Retinal pigment epithelial cell (primary cell): ENCODE measurements at regions not wholly inside any gene's neighbourhood (a gene's known extent, or its start where the extent isn't known, plus 50 kb on each side); places are given as distances from the start of the nearest gene placed in this dataset.

Experiments
- DNase-seq: peaks from one replicate; pipeline ENCODE4 v3.0.0-alpha.2; 2010; ENCODE audit warnings: low read depth
- H3K4me3 ChIP-seq: 2 replicates; pipeline ENCODE4 v1.5.1; 2011; ENCODE audit warnings: mild to moderate bottlenecking, low read length, control low read depth, moderate library complexity
- CTCF ChIP-seq: conservative IDR thresholded peaks from 2 replicates; pipeline ENCODE4 v1.5.1; 2011; ENCODE audit warnings: low read depth, low read length, control low read depth, inconsistent platforms

GRCh38 chr9:1732670-1733069 is 282.5 kb upstream of the SMARCA2 start:
- no peak for DNase-seq
- TF ChIP-seq CTCF, result peak; percentile 51
- H3K4me3 ChIP-seq, result no peak overlapping the region

- no peak overlapping the region for H3K4me3 ChIP-seq
- DNase-seq, result no peak
- no peak for TF ChIP-seq CTCF
Observed at GRCh38 chr9:1738511-1739100, 276.5 kb upstream of the SMARCA2 start.

GRCh38 chr9:1743121-1743960 is 271.8 kb upstream of the SMARCA2 start:
- no peak overlapping the region for H3K4me3 ChIP-seq
- no peak for TF ChIP-seq CTCF
- DNase-seq, result no peak

- no peak for TF ChIP-seq CTCF
Observed at GRCh38 chr9:1745980-1746379, 269.2 kb upstream of the SMARCA2 start.

GRCh38 chr9:1747417-1747967 is 267.7 kb upstream of the SMARCA2 start:
- TF ChIP-seq CTCF, result no peak
- no peak overlapping the region for H3K4me3 ChIP-seq

More at GRCh38 chr9:1745980-1746379, 269.2 kb upstream of the SMARCA2 start:
- no peak for DNase-seq
- H3K4me3 ChIP-seq, result no peak overlapping the region

GRCh38 chr9:1748407-1748806 is 266.7 kb upstream of the SMARCA2 start:
- no peak for TF ChIP-seq CTCF
- DNase-seq, result no peak
- H3K4me3 ChIP-seq, result no peak overlapping the region

More at GRCh38 chr9:1747417-1747967, 267.7 kb upstream of the SMARCA2 start:
- no peak for DNase-seq

- no peak for TF ChIP-seq CTCF
- H3K4me3 ChIP-seq, result no peak overlapping the region
- no peak for DNase-seq
Observed at GRCh38 chr9:1757186-1757585, 258.0 kb upstream of the SMARCA2 start.
